Colonic mucosa (tissue), 4 donors: ENCODE measurements at regions not wholly inside any gene's neighbourhood (a gene's known extent, or its start where the extent isn't known, plus 50 kb on each side); places are given as distances from the start of the nearest gene placed in this dataset.

Source experiments
- DNase-seq: peaks from one replicate; pipeline ENCODE4 v3.0.0-alpha.2; 2020
- H3K27ac ChIP-seq: fragments of 200-600 bp; one replicate; pipeline ENCODE4 v1.8.0; 2021
- H3K27me3 ChIP-seq: fragments of 200-600 bp; one replicate; pipeline ENCODE4 v1.8.0; 2021
- H3K36me3 ChIP-seq: fragments of 200-600 bp; one replicate; pipeline ENCODE4 v1.8.0; 2021
- H3K4me1 ChIP-seq: fragments of 200-600 bp; one replicate; pipeline ENCODE4 v1.8.0; 2021; ENCODE audit warnings: mild to moderate bottlenecking
- H3K4me3 ChIP-seq: fragments of 200-600 bp; one replicate; pipeline ENCODE4 v1.8.0; 2021
- H3K9ac ChIP-seq, 2 donors: one replicate each; pipeline ENCODE4 v1.7.0; 2013; ENCODE audit warnings: control low read depth in 2 of 2, low read depth in 2 of 2, low read length in 2 of 2
- H3K9me3 ChIP-seq: fragments of 200-600 bp; one replicate; pipeline ENCODE4 v1.8.0; 2021
- intact Hi-C: fragments of 100-400 bp; cut with DNase I; formaldehyde crosslinking; loops from one replicate; pipeline ENCODE4 v1.14.1; 2022
- TF ChIP-seq, protein P1 (sequence below): fragments of 200-600 bp; IDR thresholded peaks from one replicate; pipeline ENCODE4 v1.8.0; 2022; ENCODE audit warnings: antibody characterized with exemption, mild to moderate bottlenecking
- donor health status: healthy.
- donor health status: DM: no; HTN: no; CAD: no.
- donor health status: DM: no; HTN: no; CAD: no.

DNA sequence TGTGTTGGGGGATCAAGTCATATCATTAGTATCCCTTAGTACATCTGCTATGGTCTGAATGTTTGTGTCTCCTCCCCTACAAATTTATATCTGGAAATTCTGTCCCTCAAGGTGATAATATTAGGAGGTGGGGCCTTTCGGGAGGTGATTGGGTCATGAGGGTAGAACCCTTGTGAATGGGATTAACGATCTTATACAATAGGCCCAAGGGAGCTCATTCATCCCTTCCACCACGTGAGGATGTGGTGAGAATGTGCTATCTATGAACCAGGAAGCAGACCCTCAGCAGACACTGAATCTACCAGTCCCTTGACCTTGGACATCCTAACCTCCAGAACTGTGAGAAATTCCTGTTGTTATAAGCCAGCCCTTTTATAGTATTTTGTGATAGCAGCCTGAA is 110.7 kb downstream of the PTCSC3 start:
- Histone ChIP-seq H3K4me1 (no peaks in the 10 kb centered on the region), H3K9me3 (no peaks in the 10 kb centered on the region), H3K36me3 (no peaks in the 10 kb centered on the region), H3K27ac (no peak overlapping the region), H3K9ac (no peak overlapping the region), H3K27me3 (no peaks in the 10 kb centered on the region), H3K4me3 (no peak overlapping the region)
- intact Hi-C loops = no loop called here
- no peak for DNase-seq
- TF ChIP-seq, protein P1, sequence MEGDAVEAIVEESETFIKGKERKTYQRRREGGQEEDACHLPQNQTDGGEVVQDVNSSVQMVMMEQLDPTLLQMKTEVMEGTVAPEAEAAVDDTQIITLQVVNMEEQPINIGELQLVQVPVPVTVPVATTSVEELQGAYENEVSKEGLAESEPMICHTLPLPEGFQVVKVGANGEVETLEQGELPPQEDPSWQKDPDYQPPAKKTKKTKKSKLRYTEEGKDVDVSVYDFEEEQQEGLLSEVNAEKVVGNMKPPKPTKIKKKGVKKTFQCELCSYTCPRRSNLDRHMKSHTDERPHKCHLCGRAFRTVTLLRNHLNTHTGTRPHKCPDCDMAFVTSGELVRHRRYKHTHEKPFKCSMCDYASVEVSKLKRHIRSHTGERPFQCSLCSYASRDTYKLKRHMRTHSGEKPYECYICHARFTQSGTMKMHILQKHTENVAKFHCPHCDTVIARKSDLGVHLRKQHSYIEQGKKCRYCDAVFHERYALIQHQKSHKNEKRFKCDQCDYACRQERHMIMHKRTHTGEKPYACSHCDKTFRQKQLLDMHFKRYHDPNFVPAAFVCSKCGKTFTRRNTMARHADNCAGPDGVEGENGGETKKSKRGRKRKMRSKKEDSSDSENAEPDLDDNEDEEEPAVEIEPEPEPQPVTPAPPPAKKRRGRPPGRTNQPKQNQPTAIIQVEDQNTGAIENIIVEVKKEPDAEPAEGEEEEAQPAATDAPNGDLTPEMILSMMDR = no peak

DNA sequence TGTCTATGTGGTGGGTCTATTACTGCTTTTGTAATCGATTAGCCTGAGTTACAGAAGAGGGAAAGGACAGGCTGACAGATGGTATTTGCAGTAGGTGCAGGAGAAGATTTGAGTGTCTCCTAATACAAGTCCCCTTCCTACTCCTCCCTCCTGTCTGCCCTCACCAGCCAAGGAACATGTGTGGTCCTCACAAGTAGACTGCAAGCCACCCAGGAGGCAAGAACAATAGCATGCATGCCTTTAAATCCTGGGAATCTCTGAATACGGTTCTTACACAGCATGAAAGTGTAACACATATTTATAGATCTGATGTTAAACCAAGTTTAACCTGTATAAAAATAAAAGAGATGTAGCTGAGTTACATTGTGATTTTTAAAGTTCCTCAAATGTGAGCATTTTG is 117.0 kb downstream of the PTCSC3 start:
- TF ChIP-seq, protein P1 = no peak
- H3K4me3 ChIP-seq = no peak overlapping the region
- DNase-seq = no peak
- H3K9me3 ChIP-seq = no peaks in the 10 kb centered on the region
- no peak overlapping the region for H3K9ac ChIP-seq
- no peak overlapping the region for H3K27ac ChIP-seq
- H3K36me3 ChIP-seq = no peaks in the 10 kb centered on the region
- no peaks in the 10 kb centered on the region for H3K27me3 ChIP-seq
- H3K4me1 ChIP-seq = no peaks in the 10 kb centered on the region
- intact Hi-C loops = no loop called here

DNA sequence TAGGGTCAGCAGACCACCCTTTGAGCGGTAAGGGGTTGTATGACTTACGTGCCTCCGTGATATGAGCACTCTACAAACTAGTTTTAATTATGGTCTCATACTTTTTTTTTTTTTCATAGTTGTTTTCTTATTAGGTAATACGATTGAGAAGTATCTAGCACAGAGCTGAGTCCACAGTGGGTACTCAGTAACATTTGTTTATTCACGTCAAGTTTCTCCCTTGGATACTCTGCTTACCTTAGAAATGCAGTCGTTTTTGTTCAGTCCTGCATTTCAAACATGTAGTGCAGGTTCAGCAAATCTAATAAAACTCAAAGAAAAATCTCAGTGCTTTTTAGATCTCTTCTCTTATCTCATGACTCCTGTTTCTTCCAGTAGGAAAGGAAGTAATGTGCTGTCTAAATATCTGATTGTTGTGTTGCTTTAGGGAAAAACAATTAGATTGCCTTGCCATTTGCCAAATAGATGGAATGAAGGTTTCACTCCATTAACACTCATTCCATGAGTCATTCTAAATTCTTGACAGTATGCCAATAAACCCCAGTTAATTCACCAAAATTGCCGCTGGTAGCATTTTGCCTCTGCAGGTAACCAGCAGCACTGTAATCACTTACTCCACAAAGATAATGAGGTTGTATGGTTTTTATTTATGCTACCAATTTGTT is 118.9 kb downstream of the PTCSC3 start:
- TF ChIP-seq, protein P1 = no peak
- Histone ChIP-seq H3K4me3 (no peak overlapping the region), H3K9ac (no peak overlapping the region), H3K9me3 (no peaks in the 10 kb centered on the region), H3K27ac (no peak overlapping the region), H3K4me1 (no peaks in the 10 kb centered on the region), H3K27me3 (no peaks in the 10 kb centered on the region), H3K36me3 (no peaks in the 10 kb centered on the region)
- intact Hi-C loops = no loop called here
- DNase-seq = no peak

DNA sequence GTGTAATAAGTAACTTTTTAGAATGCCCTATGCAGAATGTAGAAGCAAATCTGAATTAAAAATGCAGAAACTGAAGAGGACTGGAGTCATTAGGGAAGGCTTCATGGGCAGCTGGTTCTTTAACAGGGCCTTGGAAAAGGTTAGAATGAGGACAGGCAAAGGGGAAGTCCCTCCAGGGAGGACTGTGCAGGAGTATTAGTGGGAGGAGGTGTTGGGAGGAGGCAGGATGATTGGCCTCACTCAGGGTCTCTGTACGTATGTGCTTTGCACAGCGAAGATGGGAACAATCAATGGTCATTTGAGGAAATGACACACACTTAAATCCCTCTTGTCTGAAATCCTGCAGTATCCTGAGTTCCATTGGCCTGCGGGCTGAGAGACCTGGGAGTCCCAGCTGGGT is 119.7 kb downstream of the PTCSC3 start:
- Histone ChIP-seq H3K27me3 (no peaks in the 10 kb centered on the region), H3K27ac (no peak overlapping the region), H3K9ac (no peak overlapping the region), H3K9me3 (no peaks in the 10 kb centered on the region), H3K4me1 (no peaks in the 10 kb centered on the region), H3K4me3 (no peak overlapping the region), H3K36me3 (no peaks in the 10 kb centered on the region)
- no peak for DNase-seq
- TF ChIP-seq, protein P1 = no peak
- intact Hi-C loops = no loop called here

DNA sequence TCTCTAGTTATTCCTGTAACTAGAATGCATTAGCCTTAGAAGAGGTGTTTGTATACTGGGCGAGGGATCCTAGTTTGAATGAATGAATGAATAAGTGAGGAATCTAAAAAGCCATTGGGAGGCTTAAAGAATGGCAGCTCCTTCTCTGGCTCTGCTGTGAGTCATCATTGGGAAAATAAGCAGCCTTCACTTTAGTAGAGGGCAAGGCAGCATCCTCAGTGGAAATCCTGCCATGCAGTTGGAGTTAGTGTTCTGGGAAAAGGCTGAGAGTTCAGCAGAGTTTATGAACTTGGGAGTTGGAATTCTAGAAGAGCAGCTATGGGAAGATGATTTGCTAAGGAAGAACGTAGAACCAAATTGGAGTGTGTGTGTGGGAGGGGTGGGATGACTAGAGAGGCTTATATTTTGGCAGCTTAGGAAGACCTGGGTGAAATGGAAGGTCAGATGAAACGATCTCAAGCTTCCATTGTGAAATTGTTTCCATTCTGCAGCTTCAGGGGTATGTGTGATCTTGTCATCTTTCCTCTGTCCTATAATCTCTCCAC is 120.8 kb downstream of the PTCSC3 start:
- intact Hi-C loops = no loop called here
- H3K27ac ChIP-seq = no peak overlapping the region
- TF ChIP-seq, protein P1 = no peak

More for the DNA sequence above, 120.8 kb downstream of the PTCSC3 start:
- Histone ChIP-seq H3K36me3 (no peaks in the 10 kb centered on the region), H3K9ac (no peak overlapping the region), H3K4me1 (no peaks in the 10 kb centered on the region), H3K9me3 (no peaks in the 10 kb centered on the region), H3K27me3 (no peaks in the 10 kb centered on the region), H3K4me3 (no peak overlapping the region)
- no peak for DNase-seq
